Suppressor macrophage treated with lipopolysaccharide for 4 hours (primary cell): ENCODE measurements at regions not wholly inside any gene's neighbourhood (a gene's known extent, or its start where the extent isn't known, plus 50 kb on each side); places are given as distances from the start of the nearest gene placed in this dataset.

ENCODE experiments used
- DNase-seq: peaks from one replicate; pipeline ENCODE4 v3.0.0-alpha.2; 2020

- no peak for DNase-seq
Measured at GRCh38 chr9:87292449-87293191, 205.0 kb upstream of the DAPK1 start.

DNA sequence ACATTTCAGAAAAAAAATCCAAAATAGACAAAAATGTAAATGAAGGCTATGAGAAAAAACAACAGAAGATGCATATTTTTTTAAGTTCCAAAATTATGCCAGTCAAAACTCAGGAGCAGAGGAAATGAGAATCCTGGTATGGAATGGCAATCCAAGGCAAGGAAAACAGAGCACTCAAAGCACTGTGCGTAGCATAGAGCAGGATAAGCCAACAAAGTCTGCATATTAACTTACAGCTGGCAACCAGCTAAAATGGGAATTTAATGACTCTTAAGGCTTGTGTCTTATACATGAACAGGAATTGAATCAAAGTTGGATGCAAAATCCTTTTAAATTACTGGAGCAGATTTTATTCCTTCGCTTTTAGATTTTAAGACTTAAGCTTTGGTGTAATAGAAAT is 203.5 kb upstream of the DAPK1 start:
- DNase-seq: no peak

GRCh38 chr9:87300915-87301314 is 196.8 kb upstream of the DAPK1 start:
- DNase-seq: no peak

GRCh38 chr9:87301371-87301770 is 196.3 kb upstream of the DAPK1 start:
- DNase-seq: no peak

- no peak for DNase-seq
Measured at GRCh38 chr9:87305151-87305550, 192.5 kb upstream of the DAPK1 start.

DNA sequence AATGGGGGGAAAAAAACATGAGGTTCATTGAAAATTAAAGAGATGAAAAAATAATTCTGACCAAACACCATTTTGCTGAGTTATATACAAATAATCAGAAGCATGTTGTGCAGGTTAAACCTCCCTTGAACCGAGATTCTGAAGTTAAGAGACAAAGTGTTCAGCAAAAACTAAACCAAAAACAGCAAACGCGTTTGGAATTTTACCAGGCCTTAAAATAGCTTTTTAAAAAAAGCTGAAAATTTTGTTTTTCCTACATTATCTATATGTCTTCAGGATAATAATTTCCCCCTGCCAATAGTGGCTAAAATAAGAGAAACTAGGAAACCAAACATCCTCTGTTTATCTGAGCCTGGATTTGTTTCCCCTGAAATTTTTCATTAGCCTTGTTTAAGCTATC is 191.7 kb upstream of the DAPK1 start:
- no peak for DNase-seq

DNA sequence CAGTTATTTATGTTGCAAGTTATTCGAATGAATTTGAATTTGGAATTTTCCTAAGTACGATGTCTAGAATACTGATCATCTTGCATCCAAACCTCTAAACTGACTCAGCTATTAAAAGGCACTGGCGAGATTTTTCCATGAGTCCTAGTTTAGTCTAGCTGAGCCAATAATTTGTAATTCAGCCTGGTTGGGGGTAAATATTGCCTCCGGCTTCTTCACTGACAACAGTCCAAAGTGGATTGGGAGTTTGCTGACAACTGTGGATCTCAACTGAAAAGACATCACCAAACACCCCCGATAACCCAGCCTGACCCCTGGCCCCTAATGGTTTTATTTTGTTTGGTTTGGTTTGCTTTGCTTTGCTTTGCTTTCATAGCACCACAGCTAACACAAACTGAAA is 189.8 kb upstream of the DAPK1 start:
- no peak for DNase-seq

DNA sequence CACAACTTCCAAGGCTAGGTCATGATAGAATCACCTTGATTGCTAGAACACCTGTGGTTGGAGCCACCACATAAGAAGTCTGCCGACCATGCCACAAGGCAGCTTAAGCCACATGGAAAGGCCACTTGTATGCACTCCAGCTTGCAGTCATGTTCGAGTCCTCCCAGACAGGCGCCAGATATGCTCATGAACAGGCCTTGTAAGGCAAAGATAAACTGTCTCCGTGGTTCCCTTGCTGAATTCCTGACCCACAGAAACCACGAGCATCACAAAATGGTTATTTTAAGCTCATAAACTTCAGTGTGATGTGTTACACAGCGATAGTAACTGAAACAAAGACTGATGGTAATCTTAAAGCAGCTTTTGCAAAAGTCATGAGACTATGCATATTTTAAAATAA is 188.4 kb upstream of the DAPK1 start:
- no peak for DNase-seq

DNA sequence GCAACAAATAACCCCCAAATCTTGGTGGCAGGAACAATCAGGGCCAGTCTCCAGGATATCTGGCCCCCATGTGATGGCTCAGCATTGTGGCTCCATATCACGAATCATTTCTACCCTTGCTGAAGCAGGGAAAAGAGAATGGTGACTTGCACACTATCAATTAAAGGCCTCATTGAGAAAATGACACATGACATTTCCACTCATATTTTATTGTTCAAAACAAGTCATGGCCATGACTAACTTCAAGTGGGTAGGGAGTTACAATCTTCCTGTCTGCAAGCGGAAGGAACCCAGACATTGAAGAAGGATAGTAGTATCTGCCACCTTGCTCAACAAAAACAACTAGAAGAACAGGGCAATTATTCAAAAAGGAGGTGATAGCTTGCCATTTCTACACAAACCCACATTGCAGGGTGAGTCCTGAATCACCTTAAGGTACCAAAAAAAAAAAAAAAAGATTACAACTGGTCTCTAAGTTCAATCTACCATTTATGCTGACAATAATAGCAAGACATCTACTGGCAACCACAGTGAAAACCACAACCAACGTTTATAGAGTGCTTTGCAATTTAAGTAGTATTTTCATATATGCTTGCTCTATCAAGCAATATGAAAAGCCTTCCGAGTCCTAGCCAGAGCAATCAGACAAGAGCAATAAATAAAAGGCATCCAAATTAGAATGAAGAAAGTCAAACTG is 186.7 kb upstream of the DAPK1 start:
- no peak for DNase-seq

- no peak for DNase-seq
Measured at GRCh38 chr9:87319656-87320055, 178.0 kb upstream of the DAPK1 start.

DNA sequence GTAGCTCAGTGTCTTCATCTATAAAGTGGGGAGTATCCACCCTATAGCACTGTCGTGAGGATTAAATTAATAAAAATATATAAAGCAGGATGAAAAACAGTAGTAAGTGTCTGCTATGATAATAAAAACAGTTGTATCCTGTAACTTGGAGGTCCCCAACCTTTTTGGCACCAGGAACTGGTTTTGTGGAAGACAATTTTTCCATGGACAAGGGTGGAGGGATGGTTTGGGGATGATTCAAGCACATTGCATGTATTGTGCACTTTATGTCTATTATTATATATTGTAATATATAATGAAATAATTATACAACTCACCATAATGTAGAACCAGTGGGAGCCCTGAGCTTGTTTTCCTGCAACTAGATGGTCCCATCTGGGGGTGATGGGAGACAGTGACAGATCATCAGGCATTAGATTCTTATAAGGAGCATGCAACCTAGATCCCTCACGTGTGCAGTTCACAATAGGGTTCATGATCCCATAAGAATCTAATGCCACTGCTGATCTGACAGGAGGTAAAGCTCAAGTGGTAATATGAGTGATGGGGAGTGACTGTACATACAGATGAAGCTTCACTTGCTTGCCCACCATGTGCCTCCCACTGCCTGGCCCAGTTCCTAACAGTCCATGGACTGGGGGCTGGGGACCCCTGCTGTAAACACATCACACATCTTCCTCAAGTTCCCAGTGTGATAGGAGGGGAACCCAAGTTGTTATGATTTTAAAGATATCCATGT is 177.4 kb upstream of the DAPK1 start:
- no peak for DNase-seq

DNA sequence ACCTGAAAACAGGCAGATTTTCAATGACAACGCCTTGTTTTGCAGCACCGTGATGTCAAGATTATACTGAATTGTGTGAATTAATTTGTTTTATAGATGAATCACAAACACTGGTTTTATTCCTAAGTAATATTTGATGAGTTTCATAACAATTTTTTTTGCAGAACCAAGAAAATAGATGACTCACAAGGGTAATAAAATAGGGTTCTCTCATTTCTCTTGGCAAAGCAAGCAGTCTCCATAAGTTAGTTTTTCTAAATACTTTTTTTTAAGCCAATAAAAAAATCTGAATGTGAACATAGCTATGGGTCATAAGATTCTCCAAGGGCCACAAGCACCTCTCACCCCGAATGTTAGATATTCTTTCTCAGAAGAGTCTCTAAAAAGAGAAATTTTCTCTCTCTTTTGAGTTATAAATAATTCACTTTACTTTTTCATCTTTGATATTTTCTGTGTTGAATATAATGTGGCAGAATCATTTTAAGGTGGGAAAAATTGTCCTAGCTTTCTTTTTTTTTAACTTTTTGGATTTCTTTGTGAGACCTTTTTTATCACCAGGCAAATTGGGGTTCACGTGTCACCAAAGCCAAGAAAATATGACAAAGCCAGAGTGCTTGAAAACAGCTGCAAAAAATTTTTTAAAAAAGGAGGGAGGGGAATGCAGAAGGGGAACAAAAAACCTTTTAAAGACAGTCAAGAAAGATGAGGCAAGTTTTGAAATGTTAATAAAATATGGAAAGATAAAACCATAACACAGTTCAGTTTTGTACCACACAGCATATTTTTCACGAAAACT is 174.6 kb upstream of the DAPK1 start:
- no peak for DNase-seq

- DNase-seq: no peak
Measured at GRCh38 chr9:87323928-87324327, 173.7 kb upstream of the DAPK1 start.

DNA sequence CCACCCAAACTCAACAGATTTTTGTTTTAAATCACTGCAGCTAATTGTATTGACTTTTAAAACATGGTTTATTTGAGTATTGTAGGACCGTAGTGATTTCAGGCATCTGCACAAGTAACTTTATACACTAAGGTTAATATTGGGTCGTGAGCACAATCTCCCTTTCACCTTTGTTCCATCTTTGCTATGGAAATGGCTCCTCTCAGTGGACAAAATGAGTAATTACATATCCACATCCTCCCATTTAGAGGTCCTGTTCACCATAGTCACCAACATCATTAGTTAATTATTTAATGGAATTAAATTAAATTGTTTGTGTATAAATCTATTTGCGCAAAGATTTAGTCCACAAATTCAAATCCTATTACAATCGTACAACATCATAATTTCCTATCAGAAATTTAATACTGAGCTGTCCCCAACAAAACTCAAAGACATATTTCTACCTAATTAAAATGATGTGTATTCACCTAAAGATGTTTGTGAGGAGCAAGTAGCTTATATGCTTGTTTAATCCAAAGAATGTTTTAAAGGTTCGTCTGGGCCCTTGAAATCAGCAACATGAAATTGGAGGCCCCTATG is 173.0 kb upstream of the DAPK1 start:
- peak; percentile 70 for DNase-seq

- no peak for DNase-seq
Measured at GRCh38 chr9:87327575-87328125, 170.0 kb upstream of the DAPK1 start.

DNA sequence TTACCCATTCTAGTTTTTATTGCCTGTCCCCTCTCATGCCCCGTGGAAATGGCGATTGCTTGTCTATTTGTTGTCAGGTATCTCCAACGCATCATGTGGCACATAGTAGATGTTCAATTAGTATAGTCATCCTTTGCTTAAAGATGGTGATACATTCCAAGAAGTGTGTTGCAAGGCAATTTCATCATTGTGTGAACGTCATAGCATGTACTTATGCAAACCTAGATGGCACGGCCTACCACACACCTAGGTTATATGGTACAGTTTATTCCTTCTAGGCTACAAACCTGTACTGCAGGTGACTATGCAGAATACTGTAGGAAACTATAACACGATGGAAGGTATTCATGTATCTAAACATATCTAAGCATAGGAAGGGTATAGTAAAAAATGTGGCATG is 163.9 kb upstream of the DAPK1 start:
- DNase-seq: no peak

- DNase-seq: no peak
Measured at GRCh38 chr9:87334366-87334765, 163.3 kb upstream of the DAPK1 start.

DNA sequence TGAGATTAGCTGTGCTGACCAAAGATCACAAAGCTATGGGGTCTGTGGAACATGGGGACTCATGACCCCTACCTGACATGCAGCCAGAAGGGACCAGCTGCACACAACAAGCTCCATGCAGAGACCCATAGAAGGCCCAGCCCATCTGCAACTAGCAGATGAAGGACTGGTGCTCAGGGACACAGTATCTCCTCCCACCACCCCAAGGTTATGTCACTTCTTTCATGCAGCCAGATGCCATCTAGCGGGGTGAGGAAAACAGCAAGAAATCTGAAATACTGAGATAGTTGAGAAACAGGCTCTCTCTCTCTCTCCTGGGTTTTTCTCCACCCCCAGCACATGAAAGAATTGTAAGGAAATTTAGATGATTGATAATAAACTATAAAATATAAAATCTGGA is 161.3 kb upstream of the DAPK1 start:
- DNase-seq: peak; percentile 17

- DNase-seq: peak; percentile 85
Measured at GRCh38 chr9:87336914-87337333, 160.7 kb upstream of the DAPK1 start.

GRCh38 chr9:87337335-87338087 is 160.2 kb upstream of the DAPK1 start:
- DNase-seq: peak; percentile 4
